Upper lobe of left lung (tissue), 6 donors: ENCODE measurements at regions not wholly inside any gene's neighbourhood (a gene's known extent, or its start where the extent isn't known, plus 50 kb on each side); places are given as distances from the start of the nearest gene placed in this dataset.

Source experiments
- ATAC-seq, 2 donors: fragments of 200-7000 bp; cut with Tn5 transposase; one replicate each; pipeline ENCODE4 v1.9.1; 2022; ENCODE audit warnings: mild to moderate bottlenecking in 2 of 2, moderate library complexity in 2 of 2; ENCODE audit not compliant: low FRiP score in 2 of 2
- DNase-seq, 2 donors: peaks; one replicate each; pipeline ENCODE4 v3.0.0-alpha.2; 2019 to 2020
- H3K27ac ChIP-seq, 4 donors: fragments of 200-600 bp; sonication (generic); one replicate each; pipeline ENCODE4 v1.5.1; 2016 to 2019
- H3K27me3 ChIP-seq, 4 donors: fragments of 200-600 bp; sonication (generic); one replicate each; pipeline ENCODE4 v1.5.1; 2017 to 2019
- H3K36me3 ChIP-seq, 4 donors: fragments of 200-600 bp; sonication (generic); one replicate each; pipeline ENCODE4 v1.5.1; 2016 to 2019
- H3K4me1 ChIP-seq, 4 donors: fragments of 200-600 bp; sonication (generic); one replicate each; pipeline ENCODE4 v1.5.1; 2018 to 2019
- H3K4me3 ChIP-seq, 4 donors: fragments of 200-600 bp; sonication (generic); one replicate each; pipeline ENCODE4 v1.5.1; 2017 to 2019; ENCODE audit warnings: mild to moderate bottlenecking in 2 of 4, moderate library complexity in 1 of 4
- H3K9me3 ChIP-seq, 4 donors: fragments of 200-600 bp; sonication (generic); one replicate each; pipeline ENCODE4 v1.5.1; 2018 to 2019
- EP300 ChIP-seq, 4 donors: sonication (generic); formaldehyde crosslinking; IDR thresholded peaks; one replicate each; pipeline ENCODE4 v1.5.1; 2017; ENCODE audit warnings: antibody characterized with exemption in 4 of 4, control low read depth in 2 of 4
- POLR2A ChIP-seq, 4 donors: fragments of 450-650 bp; IDR thresholded peaks; one replicate each; pipeline ENCODE4 v1.5.1; 2016 to 2017; ENCODE audit warnings: antibody characterized with exemption in 4 of 4, mild to moderate bottlenecking in 2 of 4
- POLR2AphosphoS5 ChIP-seq, 2 donors: sonication (generic); formaldehyde crosslinking; IDR thresholded peaks; one replicate each; pipeline ENCODE4 v1.5.1; 2017; ENCODE audit warnings: antibody characterized with exemption in 2 of 2
- WGBS, 2 donors: methylation state at CpG; one replicate each; pipeline ENCODE4 v1.1.5; 2017 to 2018; 5-methylcytosine and 5-hydroxymethylcytosine counted together
- TF ChIP-seq, protein P1 (sequence below), 6 experiments: fragments of 450-650 bp in 4 of 6; fragments of 200-600 bp in 2 of 6; sonication (generic) in 2 of 6; IDR thresholded peaks; one replicate each; pipeline ENCODE4 v1.5.1; 2016 to 2019; ENCODE audit warnings: antibody characterized with exemption in 6 of 6
- donor health status: DM: no; HTN: no; CAD: no; lungs with moderate emphysema.
- donor health status: DM: no; HTN: yes; CAD: no; lungs with severe emphysema.

DNA sequence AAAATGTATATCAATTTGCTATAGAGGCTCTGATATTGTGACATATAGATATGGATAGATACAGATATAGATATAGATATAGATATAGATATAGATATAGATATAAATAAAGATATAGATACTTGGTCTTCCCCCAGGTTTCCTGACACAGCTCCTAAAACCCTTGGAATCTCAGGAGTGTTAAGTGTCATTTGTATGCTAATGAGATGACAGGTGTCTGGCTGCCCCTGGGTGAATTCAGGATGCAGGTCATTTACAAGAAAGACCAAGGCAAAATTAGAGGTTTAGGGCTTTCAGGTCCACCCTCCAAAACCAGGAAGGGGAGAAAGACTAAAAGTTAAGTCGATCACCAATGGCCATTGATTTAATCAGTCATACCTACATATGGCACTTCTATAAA is 1034.8 kb downstream of the PDHA2 start:
- WGBS, 2 donors = 54 to 81% methylated on average over 1 of the region's 1 CpG
- Histone ChIP-seq H3K36me3 (no peaks in the 10 kb centered on the region), H3K4me1 (no peaks in the 10 kb centered on the region), H3K9me3 (peaks cover 0 to 11% (median 0%) of the 10 kb centered on the region in 4 donors), H3K4me3 (no peak overlapping the region), H3K27me3 (no peaks in the 10 kb centered on the region), H3K27ac (no peak overlapping the region)
- TF ChIP-seq, protein P1, sequence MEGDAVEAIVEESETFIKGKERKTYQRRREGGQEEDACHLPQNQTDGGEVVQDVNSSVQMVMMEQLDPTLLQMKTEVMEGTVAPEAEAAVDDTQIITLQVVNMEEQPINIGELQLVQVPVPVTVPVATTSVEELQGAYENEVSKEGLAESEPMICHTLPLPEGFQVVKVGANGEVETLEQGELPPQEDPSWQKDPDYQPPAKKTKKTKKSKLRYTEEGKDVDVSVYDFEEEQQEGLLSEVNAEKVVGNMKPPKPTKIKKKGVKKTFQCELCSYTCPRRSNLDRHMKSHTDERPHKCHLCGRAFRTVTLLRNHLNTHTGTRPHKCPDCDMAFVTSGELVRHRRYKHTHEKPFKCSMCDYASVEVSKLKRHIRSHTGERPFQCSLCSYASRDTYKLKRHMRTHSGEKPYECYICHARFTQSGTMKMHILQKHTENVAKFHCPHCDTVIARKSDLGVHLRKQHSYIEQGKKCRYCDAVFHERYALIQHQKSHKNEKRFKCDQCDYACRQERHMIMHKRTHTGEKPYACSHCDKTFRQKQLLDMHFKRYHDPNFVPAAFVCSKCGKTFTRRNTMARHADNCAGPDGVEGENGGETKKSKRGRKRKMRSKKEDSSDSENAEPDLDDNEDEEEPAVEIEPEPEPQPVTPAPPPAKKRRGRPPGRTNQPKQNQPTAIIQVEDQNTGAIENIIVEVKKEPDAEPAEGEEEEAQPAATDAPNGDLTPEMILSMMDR (IDR thresholded peaks at IDR 0.05) = no peak
- TF ChIP-seq POLR2AphosphoS5 (IDR thresholded peaks at IDR 0.05) (no peak), EP300 (IDR thresholded peaks at IDR 0.05) (no peak), POLR2A (IDR thresholded peaks at IDR 0.05) (no peak)
- DNase-seq = no peak
- no peak for ATAC-seq

DNA sequence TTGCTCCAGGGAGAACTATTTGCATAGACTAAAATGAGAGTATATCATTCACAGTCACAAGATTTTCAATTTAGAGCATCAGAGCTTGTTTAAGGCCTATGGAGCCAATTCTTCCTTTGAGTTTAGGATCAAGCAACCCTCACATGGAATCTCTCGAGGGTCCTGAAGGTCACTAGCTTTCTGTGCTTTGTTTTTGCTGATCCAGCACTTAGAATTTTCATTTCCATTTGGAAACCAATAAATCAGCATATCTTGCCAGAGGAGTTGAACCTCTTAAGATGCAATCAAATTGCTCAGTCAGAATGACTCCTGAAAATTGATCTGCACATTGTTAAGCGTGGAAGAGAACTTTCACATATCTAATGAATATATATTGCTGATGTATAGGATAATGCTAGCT is 1039.6 kb downstream of the PDHA2 start:
- Histone ChIP-seq H3K27ac (no peak overlapping the region), H3K36me3 (no peaks in the 10 kb centered on the region), H3K4me3 (no peak overlapping the region), H3K9me3 (peaks cover 0 to 11% (median 0%) of the 10 kb centered on the region in 4 donors), H3K4me1 (no peaks in the 10 kb centered on the region), H3K27me3 (no peaks in the 10 kb centered on the region)
- no peak for DNase-seq
- WGBS, 2 donors = 41 to 71% methylated on average over 2 of the region's 2 CpGs
- TF ChIP-seq, protein P1 (IDR thresholded peaks at IDR 0.05) = no peak
- TF ChIP-seq EP300 (IDR thresholded peaks at IDR 0.05) = no peak
- TF ChIP-seq POLR2AphosphoS5 (IDR thresholded peaks at IDR 0.05) = no peak
- no peak for TF ChIP-seq POLR2A (IDR thresholded peaks at IDR 0.05)
- no peak for ATAC-seq

DNA sequence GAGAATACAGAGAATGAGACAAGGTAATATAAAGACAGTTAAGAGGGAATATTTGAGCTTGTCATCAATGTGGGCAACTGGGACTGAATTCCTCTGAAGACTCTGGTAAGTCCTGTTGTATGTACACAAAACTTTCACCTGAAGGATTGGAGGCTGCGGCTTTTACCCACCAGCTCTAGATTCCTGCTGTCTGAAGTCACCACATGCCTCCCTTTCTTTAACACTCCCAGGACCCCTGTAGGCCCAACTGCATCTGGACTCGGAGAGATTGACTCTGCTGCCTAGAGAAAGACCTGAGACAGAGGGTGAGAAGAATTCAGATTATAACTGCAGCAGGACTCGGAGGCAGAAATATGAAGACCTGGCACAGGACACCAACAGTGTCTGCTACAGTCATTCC is 1048.0 kb downstream of the PDHA2 start:
- Histone ChIP-seq H3K4me3 (no peak overlapping the region), H3K27me3 (no peaks in the 10 kb centered on the region), H3K4me1 (no peaks in the 10 kb centered on the region), H3K36me3 (no peaks in the 10 kb centered on the region), H3K9me3 (no peaks in the 10 kb centered on the region), H3K27ac (no peak overlapping the region)
- no peak for ATAC-seq
- 65 to 75% methylated on average over 3 of the region's 3 CpGs for WGBS, 2 donors
- DNase-seq = no peak
- TF ChIP-seq POLR2A (IDR thresholded peaks at IDR 0.05) (no peak), EP300 (IDR thresholded peaks at IDR 0.05) (no peak), POLR2AphosphoS5 (IDR thresholded peaks at IDR 0.05) (no peak)
- TF ChIP-seq, protein P1 (IDR thresholded peaks at IDR 0.05) = no peak

DNA sequence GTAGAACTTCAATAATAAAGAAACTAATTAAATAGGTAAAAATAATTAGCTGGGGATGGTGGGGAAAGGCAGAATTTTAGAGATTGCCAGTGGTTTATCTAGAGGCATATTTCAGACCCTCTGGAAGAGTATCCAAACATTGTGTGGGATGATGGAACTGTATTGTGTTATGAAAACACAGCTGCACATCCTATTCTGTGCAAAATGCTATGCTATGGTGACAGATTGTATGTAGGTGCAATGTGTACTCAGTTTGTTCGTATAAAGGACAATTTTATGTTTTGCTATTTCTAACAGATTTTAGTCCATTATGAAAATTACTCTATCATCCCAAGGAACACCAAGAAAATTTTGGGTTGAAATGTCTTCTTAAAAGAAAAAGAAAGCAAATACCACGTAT is 1054.7 kb downstream of the PDHA2 start:
- no peak overlapping the region for H3K4me3 ChIP-seq

DNA sequence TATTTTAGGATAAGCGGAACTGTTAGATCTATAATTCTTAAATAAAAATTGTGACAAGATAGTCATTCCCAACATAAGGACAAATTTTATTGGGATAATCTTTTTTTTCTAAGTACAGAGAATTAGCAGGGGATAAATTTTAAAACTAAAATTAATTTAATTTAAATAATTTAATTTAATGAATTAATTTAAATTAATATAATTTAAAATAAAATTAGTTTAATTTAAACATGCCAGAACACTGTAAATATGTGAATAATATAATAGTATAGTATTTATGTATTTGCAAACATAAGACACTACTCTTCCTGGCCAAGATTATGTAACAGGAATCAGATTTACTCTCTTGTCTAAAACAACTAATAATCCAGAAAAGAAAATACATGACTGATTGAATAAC is 1055.9 kb downstream of the PDHA2 start:
- WGBS, 2 donors = 90 to 93% methylated on average over 1 of the region's 1 CpG
- DNase-seq (no peak), ATAC-seq (no peak)
- Histone ChIP-seq H3K36me3 (no peaks in the 10 kb centered on the region), H3K27ac (no peak overlapping the region), H3K4me1 (no peaks in the 10 kb centered on the region), H3K27me3 (no peaks in the 10 kb centered on the region), H3K9me3 (no peaks in the 10 kb centered on the region), H3K4me3 (no peak overlapping the region)
- TF ChIP-seq POLR2AphosphoS5 (IDR thresholded peaks at IDR 0.05) (no peak), EP300 (IDR thresholded peaks at IDR 0.05) (no peak)
- TF ChIP-seq, protein P1 (IDR thresholded peaks at IDR 0.05) = no peak

More for the DNA sequence above, 1054.7 kb downstream of the PDHA2 start:
- no peak for TF ChIP-seq POLR2AphosphoS5 (IDR thresholded peaks at IDR 0.05)
- TF ChIP-seq POLR2A (IDR thresholded peaks at IDR 0.05) = no peak
- no peak for TF ChIP-seq EP300 (IDR thresholded peaks at IDR 0.05)
- TF ChIP-seq, protein P1 (IDR thresholded peaks at IDR 0.05) = no peak
- no peak overlapping the region for H3K27ac ChIP-seq
- 73 to 77% methylated on average over 2 of the region's 2 CpGs for WGBS, 2 donors
- H3K9me3 ChIP-seq = no peaks in the 10 kb centered on the region
- DNase-seq = no peak
- no peak for ATAC-seq
- no peaks in the 10 kb centered on the region for H3K36me3 ChIP-seq
- H3K4me1 ChIP-seq = no peaks in the 10 kb centered on the region
- H3K27me3 ChIP-seq = no peaks in the 10 kb centered on the region
